AG10803 (cell line): ENCODE measurements at regions not wholly inside any gene's neighbourhood (a gene's known extent, or its start where the extent isn't known, plus 50 kb on each side); places are given as distances from the start of the nearest gene placed in this dataset.

Experiments used
- DNase-seq: peaks from one replicate; pipeline ENCODE4 v3.0.0; 2010; ENCODE audit warnings: low read depth
- H3K4me3 ChIP-seq: 2 replicates; pipeline ENCODE4 v1.5.1; 2011; ENCODE audit warnings: mild to moderate bottlenecking, low read length, control low read depth
- CTCF ChIP-seq: conservative IDR thresholded peaks from 2 replicates; pipeline ENCODE4 v1.5.1; 2011; ENCODE audit warnings: mild to moderate bottlenecking, low read length, control low read depth, inconsistent platforms

DNA sequence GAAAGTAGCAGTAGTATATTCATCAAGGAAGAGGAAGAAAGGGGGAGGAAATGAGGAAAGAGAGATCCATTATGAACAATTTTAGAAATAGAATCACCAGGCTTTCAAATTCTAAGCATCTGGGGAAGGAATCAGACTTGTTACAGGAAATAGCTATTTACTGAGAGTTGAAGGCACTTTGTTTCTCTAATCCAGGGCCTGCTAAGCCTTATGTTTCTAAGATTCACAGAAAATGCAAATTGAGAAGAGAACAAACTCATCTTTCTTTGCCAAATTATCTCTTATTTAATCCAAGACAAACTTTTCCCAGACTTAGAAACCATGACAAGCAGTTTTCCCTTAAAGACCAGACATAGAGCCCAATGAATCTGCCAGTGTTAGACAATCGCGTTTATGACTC, 528.0 kb upstream of the NMUR2 start:
- no peak for TF ChIP-seq CTCF
- no peak for DNase-seq
- no peak overlapping the region for H3K4me3 ChIP-seq

- DNase-seq: no peak
- no peak for TF ChIP-seq CTCF
Observed at GRCh38 chr5:152938630-152939029, 533.6 kb upstream of the NMUR2 start.

GRCh38 chr5:152942633-152943336, 537.7 kb upstream of the NMUR2 start:
- H3K4me3 ChIP-seq: no peak overlapping the region
- DNase-seq: no peak
- no peak for TF ChIP-seq CTCF

More at GRCh38 chr5:152938630-152939029, 533.6 kb upstream of the NMUR2 start:
- H3K4me3 ChIP-seq: no peak overlapping the region

- DNase-seq: no peak
- no peak overlapping the region for H3K4me3 ChIP-seq
- TF ChIP-seq CTCF: no peak
Observed at GRCh38 chr5:152953788-152954483, 536.5 kb upstream of the GRIA1 start.

DNA sequence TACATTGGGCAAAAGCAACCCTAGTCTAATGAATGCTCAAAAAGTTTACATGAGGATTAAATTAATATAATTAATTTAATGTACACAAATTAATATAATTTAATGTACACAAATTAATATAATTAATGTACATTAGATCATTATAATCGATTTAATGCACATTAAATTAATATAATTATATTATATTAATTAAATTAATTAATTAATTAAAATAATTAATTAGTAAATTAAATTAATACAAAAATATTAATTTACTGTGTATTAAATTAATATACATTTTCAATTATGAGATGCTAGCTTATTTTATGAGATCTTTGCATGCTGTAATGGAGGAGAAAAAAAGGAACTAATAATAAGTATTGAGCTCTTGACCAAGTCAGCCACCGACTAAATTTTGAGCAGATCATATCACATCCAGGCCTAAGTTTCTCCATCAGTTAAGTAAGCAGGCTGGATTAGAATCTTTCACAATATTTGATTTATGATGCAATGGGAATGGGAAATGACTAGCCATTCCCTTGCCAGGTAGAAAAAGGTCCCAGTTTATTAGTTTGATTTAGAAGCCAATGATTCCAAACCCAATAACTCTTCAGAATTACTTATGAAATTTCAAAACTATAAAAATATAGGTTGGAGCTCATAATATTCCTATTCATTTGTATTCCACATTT, 533.4 kb upstream of the GRIA1 start:
- DNase-seq: no peak
- TF ChIP-seq CTCF: no peak

DNA sequence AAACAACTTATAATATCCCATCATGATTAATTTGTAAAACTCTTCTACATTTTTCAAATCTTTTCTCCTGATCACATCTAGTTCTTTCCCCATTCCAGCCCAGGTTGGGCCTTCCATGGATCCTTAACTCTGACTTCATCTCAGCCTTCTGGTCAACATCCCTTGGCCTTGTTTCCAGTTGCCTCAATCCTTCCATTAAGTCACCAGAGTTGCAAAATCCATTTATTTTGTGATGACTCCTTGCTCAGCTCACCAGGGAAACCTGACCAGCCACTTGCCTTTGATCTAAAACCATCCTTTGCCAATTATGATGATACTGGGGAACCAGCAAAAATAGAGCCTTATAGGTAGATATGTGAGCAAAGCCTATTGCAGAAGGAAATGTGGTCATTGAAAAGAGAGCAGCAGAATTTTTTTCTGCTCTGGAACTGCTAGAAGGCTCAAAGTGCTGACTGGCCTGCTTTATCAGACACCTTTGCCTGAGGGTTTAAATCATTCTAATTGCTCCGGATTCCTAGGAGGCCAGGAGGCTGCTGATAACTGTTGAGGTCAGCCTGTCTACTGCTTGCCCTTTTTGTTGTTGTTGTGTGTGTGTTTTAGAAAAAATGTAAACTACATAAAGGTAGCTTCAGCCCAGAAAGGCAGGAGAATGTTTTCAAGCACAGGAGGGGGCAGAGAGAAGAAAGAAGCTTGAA, 512.2 kb upstream of the GRIA1 start:
- no peak for DNase-seq
- H3K4me3 ChIP-seq: no peak overlapping the region
- no peak for TF ChIP-seq CTCF

More for the DNA sequence above, 533.4 kb upstream of the GRIA1 start:
- H3K4me3 ChIP-seq: no peak overlapping the region
